KMS-11 (cell line): ENCODE measurements at regions not wholly inside any gene's neighbourhood (a gene's known extent, or its start where the extent isn't known, plus 50 kb on each side); places are given as distances from the start of the nearest gene placed in this dataset.

Experiments
- H2AFZ ChIP-seq: fragments of 200-600 bp; sonication (generic); 2 replicates; pipeline ENCODE4 v1.6.1; 2016; ENCODE audit warnings: antibody characterized with exemption, mixed run types, low read depth
- H3K27ac ChIP-seq: fragments of 200-600 bp; sonication (generic); 2 replicates; pipeline ENCODE4 v1.6.1; 2016; ENCODE audit warnings: mild to moderate bottlenecking, mixed run types
- H3K27me3 ChIP-seq: fragments of 200-600 bp; sonication (generic); 2 replicates; pipeline ENCODE4 v1.6.1; 2017; ENCODE audit warnings: mild to moderate bottlenecking, low read depth, mixed run types, moderate library complexity; ENCODE audit not compliant: insufficient read depth
- H3K36me3 ChIP-seq: fragments of 200-600 bp; sonication (generic); 2 replicates; pipeline ENCODE4 v1.6.1; 2017; ENCODE audit warnings: mild to moderate bottlenecking, mixed run types; ENCODE audit not compliant: insufficient read depth
- H3K4me1 ChIP-seq: fragments of 200-600 bp; sonication (generic); 2 replicates; pipeline ENCODE4 v1.6.1; 2016; ENCODE audit warnings: mild to moderate bottlenecking, low read depth, mixed run types; ENCODE audit not compliant: poor library complexity, severe bottlenecking
- H3K4me2 ChIP-seq: fragments of 200-600 bp; sonication (generic); 2 replicates; pipeline ENCODE4 v1.7.0; 2016; ENCODE audit warnings: mild to moderate bottlenecking, mixed run types
- H3K4me3 ChIP-seq: fragments of 200-600 bp; sonication (generic); IDR thresholded peaks from 2 replicates; pipeline ENCODE4 v1.6.1; 2017; ENCODE audit warnings: low read depth, low read length, mixed read lengths; ENCODE audit not compliant: insufficient read depth
- H3K79me2 ChIP-seq: fragments of 200-600 bp; sonication (generic); 2 replicates; pipeline ENCODE4 v1.6.1; 2016; ENCODE audit warnings: low read depth, mixed run types; ENCODE audit not compliant: insufficient read depth
- H3K9ac ChIP-seq: fragments of 200-600 bp; sonication (generic); 2 replicates; pipeline ENCODE4 v1.6.1; 2016; ENCODE audit warnings: mild to moderate bottlenecking, mixed run types
- H4K20me1 ChIP-seq: fragments of 200-600 bp; sonication (generic); 2 replicates; pipeline ENCODE4 v1.6.1; 2016; ENCODE audit warnings: mild to moderate bottlenecking, mixed run types; ENCODE audit not compliant: insufficient read depth
- CTCF ChIP-seq: fragments of 200-600 bp; sonication (generic); conservative IDR thresholded peaks from 2 replicates; pipeline ENCODE4 v1.6.1; 2017; ENCODE audit warnings: low read depth, mild to moderate bottlenecking, antibody characterized with exemption, low read length, moderate library complexity, mixed read lengths

- H3K4me1 ChIP-seq, result peaks cover 58% of the 10 kb centered on the region
Observed at GRCh38 chr3:16818194-16818593, 66.6 kb upstream of the PLCL2 start.

GRCh38 chr3:16818945-16819344 lies 65.8 kb upstream of the PLCL2 start:
- H3K4me3 ChIP-seq, result no peak overlapping the region
- no peaks in the 10 kb centered on the region for H3K36me3 ChIP-seq
- no peak overlapping the region for H3K4me2 ChIP-seq
- H3K4me1 ChIP-seq, result peaks cover 58% of the 10 kb centered on the region
- no peak for TF ChIP-seq CTCF
- H3K27ac ChIP-seq, result no peak overlapping the region
- no peaks in the 10 kb centered on the region for H3K27me3 ChIP-seq
- H3K79me2 ChIP-seq, result no peaks in the 10 kb centered on the region
- no peaks in the 10 kb centered on the region for H4K20me1 ChIP-seq
- H2AFZ ChIP-seq, result no peak overlapping the region
- no peak overlapping the region for H3K9ac ChIP-seq

More at GRCh38 chr3:16818194-16818593, 66.6 kb upstream of the PLCL2 start:
- no peaks in the 10 kb centered on the region for H4K20me1 ChIP-seq
- H2AFZ ChIP-seq, result no peak overlapping the region
- no peaks in the 10 kb centered on the region for H3K36me3 ChIP-seq
- no peak overlapping the region for H3K4me2 ChIP-seq
- no peak overlapping the region for H3K27ac ChIP-seq
- TF ChIP-seq CTCF, result no peak
- H3K9ac ChIP-seq, result no peak overlapping the region
- no peaks in the 10 kb centered on the region for H3K79me2 ChIP-seq
- H3K27me3 ChIP-seq, result no peaks in the 10 kb centered on the region
- H3K4me3 ChIP-seq, result no peak overlapping the region

GRCh38 chr3:16820485-16820884 lies 64.3 kb upstream of the PLCL2 start:
- Histone ChIP-seq H3K36me3 (no peaks in the 10 kb centered on the region), H3K9ac (no peak overlapping the region), H3K4me2 (no peak overlapping the region), H3K4me3 (no peak overlapping the region), H3K27me3 (no peaks in the 10 kb centered on the region), H3K27ac (no peak overlapping the region), H3K79me2 (no peaks in the 10 kb centered on the region), H4K20me1 (no peaks in the 10 kb centered on the region), H2AFZ (no peak overlapping the region), H3K4me1 (peaks cover 58% of the 10 kb centered on the region)
- no peak for TF ChIP-seq CTCF

GRCh38 chr3:16821053-16821452 lies 63.7 kb upstream of the PLCL2 start:
- H3K9ac ChIP-seq, result no peak overlapping the region
- H3K79me2 ChIP-seq, result no peaks in the 10 kb centered on the region
- H3K4me2 ChIP-seq, result no peak overlapping the region
- H4K20me1 ChIP-seq, result no peaks in the 10 kb centered on the region
- H3K4me3 ChIP-seq, result no peak overlapping the region
- H2AFZ ChIP-seq, result no peak overlapping the region
- no peak for TF ChIP-seq CTCF
- H3K27ac ChIP-seq, result no peak overlapping the region
- H3K27me3 ChIP-seq, result no peaks in the 10 kb centered on the region
- H3K36me3 ChIP-seq, result no peaks in the 10 kb centered on the region
- H3K4me1 ChIP-seq, result peaks cover 58% of the 10 kb centered on the region
